ENCODE measurements at regions not wholly inside any gene's neighbourhood (a gene's known extent, or its start where the extent isn't known, plus 50 kb on each side); places are given as distances from the start of the nearest gene placed in this dataset.

DNA sequence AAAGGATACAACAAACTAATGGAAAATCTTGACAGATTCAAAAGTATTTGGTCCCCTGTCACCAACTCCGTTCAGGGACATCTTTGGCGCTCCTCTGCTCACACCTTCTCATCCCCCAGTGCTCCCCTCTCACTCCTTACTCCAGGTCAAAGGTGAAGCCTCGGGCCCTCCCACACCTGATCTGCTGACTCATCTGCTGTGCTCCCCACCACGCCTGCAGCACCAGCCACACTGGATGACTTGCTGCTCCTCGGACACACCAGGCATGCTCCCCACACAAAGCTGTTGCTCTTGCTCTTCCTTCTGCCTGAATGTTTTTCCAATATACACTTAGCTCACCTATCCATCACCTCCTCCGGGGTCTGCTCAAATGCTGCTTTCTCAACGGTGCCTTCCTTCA lies 123.4 kb downstream of the ESM1 start:
- no peak for DNase-seq (ENCODE audit: low read depth in 1 of 2, low spot score in 1 of 2)
- Histone ChIP-seq H3K27me3 (no peaks in the 10 kb centered on the region), H3K9me3 (ENCODE audit: low read depth) (no peaks in the 10 kb centered on the region), H3K4me3 (no peak overlapping the region), H3K4me1 (ENCODE audit: low read depth) (peaks cover 7% of the 10 kb centered on the region), H3K36me3 (no peaks in the 10 kb centered on the region), H3K27ac (no peak overlapping the region)
- TF ChIP-seq, protein P1, sequence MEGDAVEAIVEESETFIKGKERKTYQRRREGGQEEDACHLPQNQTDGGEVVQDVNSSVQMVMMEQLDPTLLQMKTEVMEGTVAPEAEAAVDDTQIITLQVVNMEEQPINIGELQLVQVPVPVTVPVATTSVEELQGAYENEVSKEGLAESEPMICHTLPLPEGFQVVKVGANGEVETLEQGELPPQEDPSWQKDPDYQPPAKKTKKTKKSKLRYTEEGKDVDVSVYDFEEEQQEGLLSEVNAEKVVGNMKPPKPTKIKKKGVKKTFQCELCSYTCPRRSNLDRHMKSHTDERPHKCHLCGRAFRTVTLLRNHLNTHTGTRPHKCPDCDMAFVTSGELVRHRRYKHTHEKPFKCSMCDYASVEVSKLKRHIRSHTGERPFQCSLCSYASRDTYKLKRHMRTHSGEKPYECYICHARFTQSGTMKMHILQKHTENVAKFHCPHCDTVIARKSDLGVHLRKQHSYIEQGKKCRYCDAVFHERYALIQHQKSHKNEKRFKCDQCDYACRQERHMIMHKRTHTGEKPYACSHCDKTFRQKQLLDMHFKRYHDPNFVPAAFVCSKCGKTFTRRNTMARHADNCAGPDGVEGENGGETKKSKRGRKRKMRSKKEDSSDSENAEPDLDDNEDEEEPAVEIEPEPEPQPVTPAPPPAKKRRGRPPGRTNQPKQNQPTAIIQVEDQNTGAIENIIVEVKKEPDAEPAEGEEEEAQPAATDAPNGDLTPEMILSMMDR (IDR thresholded peaks at IDR 0.05; ENCODE audit: low read depth, low read length): no peak

DNA sequence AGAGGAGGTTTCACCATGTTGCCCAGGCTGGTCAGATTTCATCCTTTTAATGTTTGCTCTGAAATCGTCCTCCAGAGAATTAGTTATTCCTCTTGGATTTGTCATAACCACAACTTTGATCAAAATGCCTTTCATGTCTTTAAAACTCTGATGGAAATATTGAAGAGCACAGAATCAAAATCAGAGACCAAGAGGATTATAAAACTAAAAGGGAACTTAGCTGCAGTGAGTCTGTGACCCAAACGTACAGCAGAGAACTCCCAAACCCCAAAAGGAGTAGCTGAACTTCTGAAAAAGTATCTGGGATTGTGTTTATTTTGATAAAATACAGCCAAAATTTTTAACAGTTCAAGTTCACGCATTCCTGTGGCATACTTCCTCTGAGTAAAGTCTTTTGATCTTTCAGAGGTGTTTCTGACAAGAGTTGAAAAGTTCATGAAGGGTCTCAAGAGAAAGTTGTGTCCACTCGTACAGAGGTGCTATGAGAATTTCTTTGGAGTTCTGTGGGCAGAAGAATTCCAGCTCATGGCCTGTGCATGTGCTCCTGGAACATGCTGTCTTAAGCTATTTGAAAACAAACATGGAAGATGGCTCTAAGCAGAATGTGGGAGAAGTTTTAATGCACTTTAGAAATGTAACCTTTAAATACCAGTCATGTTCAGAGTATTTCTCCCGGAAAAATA lies 124.0 kb downstream of the ESM1 start:
- TF ChIP-seq, protein P1 (IDR thresholded peaks at IDR 0.05; ENCODE audit: low read depth, low read length): no peak
- peak; percentile 42 to 43 for DNase-seq (ENCODE audit: low read depth in 1 of 2, low spot score in 1 of 2)
- Histone ChIP-seq H3K4me1 (ENCODE audit: low read depth) (peaks cover 7% of the 10 kb centered on the region), H3K4me3 (no peak overlapping the region), H3K27me3 (no peaks in the 10 kb centered on the region), H3K27ac (no peak overlapping the region), H3K36me3 (no peaks in the 10 kb centered on the region), H3K9me3 (ENCODE audit: low read depth) (no peaks in the 10 kb centered on the region)

DNA sequence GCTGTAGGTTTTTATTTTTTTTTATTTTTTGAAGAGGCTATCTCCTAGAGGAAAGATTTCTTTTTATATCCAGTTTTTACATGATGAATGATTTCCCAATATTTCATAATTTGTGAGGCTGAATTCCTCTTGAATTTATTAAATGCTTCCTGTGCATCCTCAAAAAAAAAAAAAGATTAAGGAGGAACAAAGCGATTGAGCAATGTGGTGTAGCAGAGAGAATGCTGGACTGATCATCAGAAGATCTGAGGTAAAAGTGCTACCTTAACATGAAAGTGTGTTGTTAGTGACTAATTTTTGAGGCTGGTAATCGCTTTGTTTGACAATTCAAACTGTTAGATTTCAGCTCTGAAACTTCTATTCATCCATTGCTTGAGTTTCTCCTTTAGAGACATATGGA lies 125.1 kb downstream of the ESM1 start:
- Histone ChIP-seq H3K36me3 (no peaks in the 10 kb centered on the region), H3K27ac (no peak overlapping the region), H3K9me3 (ENCODE audit: low read depth) (no peaks in the 10 kb centered on the region), H3K4me3 (no peak overlapping the region), H3K4me1 (ENCODE audit: low read depth) (peaks cover 7% of the 10 kb centered on the region), H3K27me3 (no peaks in the 10 kb centered on the region)
- peak in 1 of 2 donors; percentile 69 for DNase-seq (ENCODE audit: low read depth in 1 of 2, low spot score in 1 of 2)
- TF ChIP-seq, protein P1 (IDR thresholded peaks at IDR 0.05; ENCODE audit: low read depth, low read length): no peak

DNA sequence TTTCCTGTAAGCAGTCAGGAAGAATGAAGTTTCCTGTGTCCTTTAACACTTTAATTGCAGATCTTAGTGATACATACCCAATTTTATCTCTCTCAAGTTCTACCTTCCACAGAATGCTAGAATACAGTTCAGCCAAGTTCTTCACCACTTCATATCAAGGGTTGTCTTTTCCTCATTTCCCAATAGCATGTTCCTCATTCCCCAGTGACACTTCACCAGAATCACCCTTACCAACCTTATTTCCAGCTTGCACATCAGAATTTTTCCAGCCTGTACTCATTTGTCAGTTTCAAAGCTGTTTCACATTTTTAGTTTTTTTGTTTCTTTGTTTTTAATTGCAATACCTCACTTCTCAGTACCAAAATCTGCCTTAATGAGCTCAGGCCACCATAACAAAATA lies 126.1 kb downstream of the ESM1 start:
- Histone ChIP-seq H3K9me3 (ENCODE audit: low read depth) (no peaks in the 10 kb centered on the region), H3K4me3 (no peak overlapping the region), H3K4me1 (ENCODE audit: low read depth) (peaks cover 7% of the 10 kb centered on the region), H3K36me3 (no peaks in the 10 kb centered on the region), H3K27me3 (no peaks in the 10 kb centered on the region), H3K27ac (no peak overlapping the region)
- DNase-seq (ENCODE audit: low read depth in 1 of 2, low spot score in 1 of 2): peak in 1 of 2 donors; percentile 28
- TF ChIP-seq, protein P1 (IDR thresholded peaks at IDR 0.05; ENCODE audit: low read depth, low read length): no peak

DNA sequence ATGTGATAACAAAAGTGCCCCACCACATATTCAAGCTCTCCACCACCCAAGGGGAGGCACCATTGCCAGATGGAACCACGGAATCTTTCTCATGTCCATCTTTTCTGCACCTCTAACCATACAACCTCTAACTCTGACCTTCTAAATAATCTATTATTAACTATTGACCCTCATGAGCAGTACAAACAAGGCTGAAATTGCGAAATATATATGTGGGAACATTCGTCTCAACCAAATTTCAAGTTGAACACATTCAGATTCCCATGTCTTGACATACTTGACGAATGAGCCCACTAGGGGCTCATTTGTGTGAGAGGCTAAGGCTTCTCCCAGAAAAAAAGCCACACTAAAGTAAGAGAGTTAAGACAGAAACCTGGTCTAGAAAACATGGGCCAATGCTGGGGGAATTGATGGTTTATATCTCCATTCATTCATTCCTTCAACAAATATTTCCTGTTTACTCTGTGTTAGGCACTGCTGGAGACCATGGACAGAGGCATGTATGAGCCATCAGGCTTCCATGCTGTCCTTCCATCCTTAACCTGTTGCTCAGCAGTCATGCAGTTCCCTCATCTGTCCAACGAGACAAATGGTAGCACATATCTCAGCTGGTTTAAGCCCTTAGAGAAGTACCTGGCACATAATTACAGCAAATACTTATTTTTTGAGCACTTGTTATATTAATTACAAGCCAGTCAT lies 130.4 kb downstream of the ESM1 start:
- H3K27ac ChIP-seq: no peak overlapping the region
- no peaks in the 10 kb centered on the region for H3K36me3 ChIP-seq
- no peak for DNase-seq (ENCODE audit: low read depth in 1 of 2, low spot score in 1 of 2)
- TF ChIP-seq, protein P1 (IDR thresholded peaks at IDR 0.05; ENCODE audit: low read depth, low read length): no peak
- no peaks in the 10 kb centered on the region for H3K27me3 ChIP-seq
- H3K9me3 ChIP-seq (ENCODE audit: low read depth): no peaks in the 10 kb centered on the region
- no peaks in the 10 kb centered on the region for H3K4me1 ChIP-seq (ENCODE audit: low read depth)
- H3K4me3 ChIP-seq: no peak overlapping the region

All from cardiac muscle cell (in vitro differentiated cells and primary cell).